Cardiac muscle cell (in vitro differentiated cells and primary cell): ENCODE measurements at regions not wholly inside any gene's neighbourhood (a gene's known extent, or its start where the extent isn't known, plus 50 kb on each side); places are given as distances from the start of the nearest gene placed in this dataset.
"Not testable (repeated sequence)": the region's sequence is repeated elsewhere in the genome, so short reads cannot be mapped to it uniquely, and the experiment has no call there.

ENCODE experiments used
- DNase-seq, 2 donors: peaks; one replicate each; pipeline versions ENCODE4 v3.0.0 to v3.0.0-alpha.2; 2010 to 2017; ENCODE audit warnings: low read depth in 1 of 2, low spot score in 1 of 2
- H3K27ac ChIP-seq: fragments of 200-600 bp; sonication (generic); 2 replicates; pipeline ENCODE4 v1.5.1; 2016
- H3K27me3 ChIP-seq: fragments of 200-600 bp; sonication (generic); 2 replicates; pipeline ENCODE4 v1.6.0; 2016; ENCODE audit warnings: control low read depth
- H3K36me3 ChIP-seq: fragments of 200-600 bp; sonication (generic); 2 replicates; pipeline ENCODE4 v1.5.1; 2016; ENCODE audit warnings: control low read depth
- H3K4me1 ChIP-seq: fragments of 200-600 bp; sonication (generic); 2 replicates; pipeline ENCODE4 v1.8.1; 2017; ENCODE audit warnings: low read depth, mild to moderate bottlenecking, mixed run types
- H3K4me3 ChIP-seq: fragments of 200-600 bp; sonication (generic); 2 replicates; pipeline ENCODE4 v1.5.1; 2016; ENCODE audit warnings: mild to moderate bottlenecking
- H3K9me3 ChIP-seq: fragments of 200-600 bp; sonication (generic); 2 replicates; pipeline ENCODE4 v1.5.1; 2017; ENCODE audit warnings: low read depth, mild to moderate bottlenecking, control low read depth
- CTCF ChIP-seq: IDR thresholded peaks from 2 replicates; pipeline ENCODE4 v1.5.1; 2012; ENCODE audit warnings: low read depth, mild to moderate bottlenecking, low read length

- Histone ChIP-seq H3K4me3 (no peak overlapping the region), H3K9me3 (no peaks in the 10 kb centered on the region), H3K4me1 (no peaks in the 10 kb centered on the region), H3K27me3 (no peaks in the 10 kb centered on the region), H3K27ac (no peak overlapping the region), H3K36me3 (no peaks in the 10 kb centered on the region)
- DNase-seq = no peak
- no peak for TF ChIP-seq CTCF
Measured at GRCh38 chr18:34330308-34330707, 105.6 kb upstream of the NOL4 start.

- not testable (repeated sequence) for H3K27ac ChIP-seq
Measured at GRCh38 chr18:34330907-34331306, 106.2 kb upstream of the NOL4 start.

GRCh38 chr18:34331343-34331742 is 106.6 kb upstream of the NOL4 start:
- DNase-seq, H3K4me3 ChIP-seq, H3K9me3 ChIP-seq: not testable (repeated sequence)

More at GRCh38 chr18:34330907-34331306, 106.2 kb upstream of the NOL4 start:
- H3K36me3 ChIP-seq, H3K9me3 ChIP-seq, H3K4me3 ChIP-seq, H3K27me3 ChIP-seq, H3K4me1 ChIP-seq, DNase-seq: not testable (repeated sequence)

GRCh38 chr18:34339155-34339554 is 114.4 kb upstream of the NOL4 start:
- no peaks in the 10 kb centered on the region for H3K4me1 ChIP-seq
- H3K27ac ChIP-seq = no peak overlapping the region
- no peak overlapping the region for H3K4me3 ChIP-seq
- H3K36me3 ChIP-seq = no peaks in the 10 kb centered on the region
- no peaks in the 10 kb centered on the region for H3K9me3 ChIP-seq
- no peak for DNase-seq
- TF ChIP-seq CTCF = no peak
- H3K27me3 ChIP-seq = no peaks in the 10 kb centered on the region

More at GRCh38 chr18:34331343-34331742, 106.6 kb upstream of the NOL4 start:
- not testable (repeated sequence) for H3K27me3 ChIP-seq, H3K4me1 ChIP-seq, H3K27ac ChIP-seq, H3K36me3 ChIP-seq

GRCh38 chr18:34342960-34343359 is 118.2 kb upstream of the NOL4 start:
- Histone ChIP-seq H3K4me3 (no peak overlapping the region), H3K27me3 (no peaks in the 10 kb centered on the region), H3K9me3 (no peaks in the 10 kb centered on the region), H3K4me1 (no peaks in the 10 kb centered on the region), H3K36me3 (no peaks in the 10 kb centered on the region), H3K27ac (no peak overlapping the region)
- TF ChIP-seq CTCF = no peak
- no peak for DNase-seq

GRCh38 chr18:34345738-34346137 is 121.0 kb upstream of the NOL4 start:
- no peak overlapping the region for H3K4me3 ChIP-seq
- no peaks in the 10 kb centered on the region for H3K27me3 ChIP-seq
- no peaks in the 10 kb centered on the region for H3K4me1 ChIP-seq

More at GRCh38 chr18:34345738-34346137, 121.0 kb upstream of the NOL4 start:
- H3K9me3 ChIP-seq = no peaks in the 10 kb centered on the region
- DNase-seq = no peak
- no peak for TF ChIP-seq CTCF
- no peak overlapping the region for H3K27ac ChIP-seq
- H3K36me3 ChIP-seq = no peaks in the 10 kb centered on the region
